Suppressor macrophage treated with lipopolysaccharide for 1 hour (primary cell): ENCODE measurements at regions not wholly inside any gene's neighbourhood (a gene's known extent, or its start where the extent isn't known, plus 50 kb on each side); places are given as distances from the start of the nearest gene placed in this dataset.
"Not testable (repeated sequence)": the region's sequence is repeated elsewhere in the genome, so short reads cannot be mapped to it uniquely, and the experiment has no call there.

Experiments used
- DNase-seq, 3 donors: peaks; one replicate each; pipeline ENCODE4 v3.0.0-alpha.2; 2020 to 2022

DNA sequence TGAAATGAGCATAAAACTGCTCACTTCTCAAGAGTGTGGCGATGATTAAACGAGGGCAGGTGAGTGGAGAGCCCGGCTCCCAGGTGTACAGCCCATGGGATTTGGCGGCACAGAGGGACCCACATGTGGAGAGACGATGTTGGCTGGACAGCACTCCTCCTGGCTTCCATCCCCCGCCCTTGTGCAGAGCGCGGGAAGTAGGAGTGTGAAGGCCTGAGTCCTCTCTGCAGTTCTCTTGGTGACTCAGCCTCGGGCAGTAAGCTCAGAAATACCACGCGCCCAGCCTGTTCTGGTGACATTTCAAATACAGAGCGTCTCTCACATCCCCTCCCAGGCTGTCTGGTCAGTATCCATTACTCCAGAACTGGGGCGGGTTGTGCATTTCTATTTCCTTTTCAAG is 94.2 kb upstream of the SRSF6 start:
- DNase-seq = no peak

- no peak for DNase-seq
Observed at GRCh38 chr20:43361526-43361925, 96.2 kb upstream of the SRSF6 start.

- no peak for DNase-seq
Observed at GRCh38 chr20:43360016-43360415, 97.7 kb upstream of the SRSF6 start.

- no peak for DNase-seq
Observed at GRCh38 chr20:43358811-43359210, 98.9 kb upstream of the SRSF6 start.

GRCh38 chr20:43357352-43357751 is 100.3 kb upstream of the SRSF6 start:
- DNase-seq = no peak

DNA sequence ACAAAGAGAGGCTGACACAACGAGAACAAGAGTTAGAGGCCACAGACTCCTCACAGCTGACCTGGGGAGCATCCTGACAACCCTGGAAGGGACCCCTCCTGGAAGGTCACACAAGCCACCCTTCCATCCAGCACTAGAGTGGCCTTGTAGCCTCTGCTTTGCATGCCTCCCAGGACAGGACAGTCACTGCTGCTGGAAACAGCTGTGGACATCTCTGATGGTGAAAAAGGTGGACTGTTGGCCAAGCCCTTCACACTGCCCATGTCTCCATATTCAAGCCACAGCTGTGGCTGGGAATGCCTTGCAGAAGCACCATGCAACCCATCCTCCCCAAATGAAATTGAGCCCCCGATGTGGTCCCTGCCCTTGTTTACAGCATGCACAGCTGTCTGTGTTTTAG is 102.1 kb upstream of the SRSF6 start:
- DNase-seq = no peak

- no peak for DNase-seq
Observed at GRCh38 chr20:43352996-43353395, 104.7 kb upstream of the SRSF6 start.

DNA sequence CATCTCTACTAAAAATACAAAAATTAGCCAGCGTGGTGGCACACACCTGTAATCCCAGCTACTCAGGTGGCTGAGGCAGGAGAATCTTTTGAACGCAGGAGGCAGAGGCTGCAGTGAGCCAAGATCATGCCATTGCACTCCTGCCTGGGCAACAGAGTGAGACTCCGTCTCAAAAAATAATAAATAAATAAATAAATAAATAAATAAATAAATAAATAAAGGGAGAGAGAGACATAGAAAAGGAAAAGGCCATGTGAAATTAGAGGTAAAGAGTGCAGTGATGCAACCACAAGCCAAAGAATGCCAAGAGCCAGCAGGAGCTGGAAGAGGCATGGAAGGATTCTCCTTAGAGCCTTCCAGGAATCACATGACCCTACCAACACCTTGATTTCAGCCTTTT is 107.0 kb upstream of the SRSF6 start:
- DNase-seq = not testable (repeated sequence)

DNA sequence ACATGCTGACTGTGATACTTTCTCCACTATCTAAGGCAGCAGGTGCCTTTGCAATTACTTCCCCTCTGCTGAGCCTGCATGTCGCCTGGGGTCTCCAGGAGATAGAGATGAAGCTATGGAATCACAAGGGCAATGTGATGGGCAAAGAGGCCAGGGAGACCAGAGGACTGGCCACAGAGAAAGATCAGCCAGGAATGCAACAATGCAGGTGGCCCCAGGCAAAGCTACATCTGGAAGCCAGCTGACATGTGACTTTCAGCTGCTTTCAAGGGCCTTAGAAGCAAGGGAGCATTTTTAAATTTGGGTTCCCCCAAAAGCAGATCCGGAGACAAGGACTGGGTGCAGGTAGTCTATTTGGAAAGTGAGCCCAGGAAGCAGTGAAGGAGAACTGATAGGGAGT is 107.9 kb upstream of the SRSF6 start:
- no peak for DNase-seq

GRCh38 chr20:43347839-43348238 is 109.9 kb upstream of the SRSF6 start:
- not testable (repeated sequence) for DNase-seq

GRCh38 chr20:43345676-43346075 is 112.0 kb upstream of the SRSF6 start:
- DNase-seq = no peak

GRCh38 chr20:43341511-43341910 is 116.2 kb upstream of the SRSF6 start:
- no peak for DNase-seq

DNA sequence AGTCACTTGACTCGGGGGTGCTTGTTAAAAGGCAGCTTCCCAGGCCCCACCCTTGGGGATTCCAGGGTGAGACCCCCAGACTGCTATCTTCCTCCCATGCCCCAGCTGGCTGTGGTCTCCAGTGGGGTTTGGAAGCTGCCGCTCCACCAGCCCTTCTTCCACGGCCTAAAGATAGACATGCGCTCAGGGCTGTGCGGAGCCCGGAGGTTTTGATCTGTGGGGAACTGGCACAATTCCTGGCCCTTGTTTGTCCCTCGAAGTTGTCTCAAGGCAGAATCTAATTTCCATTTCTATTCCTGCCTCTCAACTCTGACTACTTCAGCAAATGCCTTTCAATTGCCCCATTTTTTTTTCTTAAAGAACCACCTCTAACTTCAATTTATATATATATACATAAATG is 120.7 kb upstream of the SRSF6 start:
- no peak for DNase-seq

DNA sequence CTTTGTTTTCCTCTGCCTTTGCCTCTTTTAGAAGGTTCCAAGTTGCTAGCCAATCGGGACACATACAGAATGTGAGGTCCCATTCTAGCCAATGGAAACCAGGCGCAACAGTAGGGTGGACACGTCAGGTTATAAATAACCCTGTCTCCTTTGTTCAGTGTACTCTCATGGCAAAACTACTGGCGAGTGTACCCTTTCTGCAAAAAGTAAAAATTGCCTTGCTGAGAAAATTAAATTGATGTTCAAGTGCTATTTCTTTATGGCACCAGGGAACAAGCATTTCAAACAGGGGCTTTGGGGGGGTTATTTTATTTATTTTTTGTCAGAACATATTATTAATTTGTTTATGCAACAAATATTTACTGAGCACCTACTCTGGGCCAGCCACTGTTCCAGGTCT is 123.6 kb upstream of the SRSF6 start:
- DNase-seq = no peak

DNA sequence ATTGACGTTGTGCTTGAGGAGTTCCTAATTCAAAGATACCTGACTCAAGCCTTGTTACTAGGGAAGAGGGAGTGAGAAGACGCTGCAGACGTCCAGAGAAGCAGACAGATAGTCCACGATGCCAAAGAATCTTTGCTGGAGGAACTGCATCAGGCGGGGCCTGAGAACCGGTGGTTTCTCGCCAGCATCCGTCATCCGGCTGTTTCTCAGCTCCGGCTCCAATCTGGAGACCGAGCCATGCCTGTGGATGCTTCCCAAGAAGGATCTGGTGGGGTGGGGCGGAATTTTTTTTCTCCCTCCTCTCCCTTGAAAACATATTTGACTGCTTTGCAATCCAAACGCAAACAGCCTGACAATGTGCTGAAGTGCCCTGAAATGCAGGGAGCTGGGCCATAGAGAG is 125.8 kb upstream of the SRSF6 start:
- DNase-seq = no peak

DNA sequence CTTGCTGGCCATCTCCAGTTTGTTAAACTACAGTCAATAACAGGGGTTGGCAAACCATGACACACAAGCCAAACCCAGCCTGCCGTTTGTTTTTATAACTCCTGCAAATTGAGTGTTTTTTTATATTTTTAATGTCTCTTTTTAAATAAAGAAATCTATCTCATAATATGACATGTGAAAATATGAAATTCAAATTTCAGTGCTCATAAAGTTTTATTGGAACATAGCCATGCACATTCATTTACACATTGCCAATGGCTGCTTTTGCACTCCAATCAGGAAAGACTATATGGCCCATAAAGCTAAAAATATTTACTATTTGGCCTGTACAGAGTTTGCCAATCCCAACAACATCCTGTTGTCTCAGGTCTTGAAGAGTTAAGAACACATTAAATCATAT is 129.0 kb upstream of the SRSF6 start:
- no peak for DNase-seq

DNA sequence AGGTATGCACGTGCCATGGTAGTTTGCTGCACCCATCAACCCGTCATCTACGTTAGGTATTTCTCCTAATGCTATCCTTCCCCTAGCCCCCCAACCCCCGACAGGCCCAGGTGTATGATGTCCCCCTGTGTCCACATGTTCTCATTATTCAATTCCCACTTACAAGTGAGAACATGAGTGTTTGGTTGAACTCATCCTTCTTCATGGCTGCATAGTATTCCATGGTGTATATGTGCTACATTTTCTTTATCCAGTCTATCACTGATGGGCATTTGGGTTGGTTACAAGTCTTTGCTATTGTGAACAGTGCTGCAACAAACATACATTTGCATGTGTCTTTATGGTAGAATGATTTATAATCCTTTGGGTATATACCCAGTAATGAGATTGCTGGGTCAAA is 130.5 kb upstream of the SRSF6 start:
- not testable (repeated sequence) for DNase-seq

DNA sequence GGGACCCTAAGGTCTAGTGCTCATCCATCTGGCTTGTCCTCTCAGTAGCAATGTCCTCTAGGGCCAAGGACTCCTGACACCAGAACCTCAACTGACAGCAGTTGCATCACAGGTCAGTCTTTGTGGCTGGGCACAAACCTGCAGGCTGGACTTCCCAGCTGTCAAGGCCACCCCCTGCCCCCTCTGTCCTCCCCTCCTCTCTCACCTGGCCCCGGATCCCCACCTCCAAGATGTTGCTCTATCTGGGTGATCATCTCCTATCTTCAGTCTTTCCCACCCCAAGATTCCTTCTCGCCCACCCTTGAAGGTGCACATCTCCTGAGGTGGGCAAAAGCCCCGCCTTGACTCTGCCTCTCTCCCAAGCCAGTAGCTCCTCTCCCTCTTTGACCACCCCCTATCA is 131.8 kb upstream of the SRSF6 start:
- no peak for DNase-seq

- DNase-seq = no peak
Observed at GRCh38 chr20:43323592-43323991, 133.9 kb upstream of the PTPRT start.

DNA sequence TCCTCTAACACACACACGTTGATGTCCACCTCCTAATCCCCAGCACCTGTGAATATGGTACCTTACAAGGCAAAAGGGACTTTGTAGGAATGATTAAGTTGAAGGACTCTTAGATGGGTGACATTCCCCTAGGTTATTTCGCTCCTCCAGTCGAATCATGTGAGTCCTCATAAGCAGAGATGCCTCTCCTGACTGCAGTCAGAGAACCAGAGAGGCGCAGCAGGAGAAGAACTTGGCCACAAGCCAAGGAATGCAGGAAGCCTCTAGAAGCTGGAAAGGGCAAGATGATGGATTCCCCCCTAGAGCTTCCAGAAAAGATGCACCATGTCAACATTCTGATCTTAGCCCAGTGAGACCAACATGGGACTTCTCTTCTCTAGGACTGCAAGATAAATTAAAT is 133.1 kb upstream of the PTPRT start:
- DNase-seq = no peak

GRCh38 chr20:43320536-43320935 is 130.8 kb upstream of the PTPRT start:
- DNase-seq = no peak

DNA sequence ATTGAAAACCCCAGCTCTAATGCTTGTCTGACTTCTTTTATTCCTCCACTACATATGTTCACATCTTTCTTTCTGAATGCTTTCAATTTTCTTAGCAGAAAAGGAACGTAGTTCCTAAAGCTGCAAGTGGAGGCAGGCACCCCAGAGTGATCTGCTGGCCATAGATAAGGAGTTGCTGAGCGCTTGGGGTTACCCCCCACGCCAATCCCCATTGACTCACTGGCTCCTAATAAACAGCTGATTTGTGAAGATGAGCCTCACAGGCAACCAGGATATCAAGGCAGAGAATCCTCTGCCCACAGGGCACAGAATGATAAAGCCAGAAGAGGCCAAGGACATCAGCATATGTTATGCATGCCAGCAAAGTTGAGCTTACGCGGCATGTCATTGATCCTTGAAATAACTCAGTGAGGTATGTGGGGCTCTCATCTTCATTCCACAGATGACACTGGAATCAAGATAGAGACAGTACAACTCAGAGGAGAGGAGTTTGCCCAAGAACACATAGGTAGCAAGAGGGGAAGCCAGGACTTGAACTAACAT is 129.1 kb upstream of the PTPRT start:
- no peak for DNase-seq

GRCh38 chr20:43316271-43316670 is 126.6 kb upstream of the PTPRT start:
- no peak for DNase-seq

DNA sequence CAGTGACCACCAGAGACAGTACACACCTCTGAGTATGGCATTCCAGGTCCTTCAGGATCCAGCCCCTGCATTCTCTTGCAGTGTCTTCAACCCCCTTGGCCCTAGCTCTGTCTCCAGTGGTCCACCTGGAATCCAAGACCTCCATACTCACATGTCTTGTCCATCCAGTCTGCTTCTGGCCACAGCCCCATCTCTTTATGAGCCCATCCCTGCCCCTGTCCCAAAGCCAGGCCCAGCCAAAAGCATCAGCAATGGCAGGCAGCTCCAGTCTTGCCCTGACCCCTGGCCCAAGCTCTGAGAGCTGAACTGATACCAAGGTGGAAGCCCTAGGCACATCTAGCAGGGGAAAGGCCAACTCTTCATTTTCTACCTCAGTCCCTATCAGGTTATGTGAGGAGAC is 119.6 kb upstream of the PTPRT start:
- DNase-seq = no peak

DNA sequence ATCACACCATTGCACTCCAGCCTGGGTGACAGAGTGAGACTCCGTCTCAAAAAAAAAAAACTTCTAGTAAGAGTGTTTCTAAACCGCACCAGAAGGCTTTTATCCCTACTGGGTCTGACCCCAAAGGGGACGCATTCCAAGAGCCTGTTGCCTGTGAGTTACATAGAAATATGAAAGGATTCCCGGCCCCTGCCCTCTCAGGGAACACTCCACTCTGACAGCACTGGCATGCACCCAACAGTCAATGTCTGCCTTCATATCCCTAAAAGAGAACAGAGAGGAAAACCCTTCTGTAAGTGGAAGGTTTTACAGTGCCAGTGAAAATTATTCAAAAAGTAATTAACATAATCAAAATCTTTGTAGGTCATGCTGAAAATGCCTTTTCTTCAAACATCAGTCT is 117.1 kb upstream of the PTPRT start:
- no peak for DNase-seq

DNA sequence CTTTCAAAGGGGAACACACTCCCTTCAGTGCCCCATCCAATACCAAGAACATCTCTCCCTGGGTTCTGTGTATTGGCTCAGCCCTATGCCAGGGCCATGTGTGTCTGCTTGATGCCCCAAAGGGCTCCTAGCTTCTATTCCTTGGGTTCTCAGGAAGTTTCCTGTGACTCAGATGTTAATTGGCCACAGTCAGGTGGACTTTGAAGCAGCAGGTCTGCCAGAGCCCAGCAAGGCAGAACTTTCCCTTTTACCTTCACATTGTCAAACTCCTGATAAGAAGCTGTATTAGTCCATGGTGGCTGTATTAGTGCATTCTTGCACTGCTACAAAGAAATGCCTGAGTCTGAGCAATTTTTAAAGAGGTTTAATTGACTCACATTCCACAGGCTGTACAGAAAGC is 116.0 kb upstream of the PTPRT start:
- no peak for DNase-seq
